ENCODE measurements at regions not wholly inside any gene's neighbourhood (a gene's known extent, or its start where the extent isn't known, plus 50 kb on each side); places are given as distances from the start of the nearest gene placed in this dataset.

- no peaks in the 10 kb centered on the region; the same call in 1 of the 2 replicates for H3K27me3 ChIP-seq (ENCODE audit: insufficient read depth, low read length)
- H3K79me1 ChIP-seq (ENCODE audit: insufficient read depth, low read depth, low read length, poor library complexity, severe bottlenecking) = no peaks in the 10 kb centered on the region
- no peaks in the 10 kb centered on the region for H3K9me3 ChIP-seq (ENCODE audit: control insufficient read depth, low read depth, low read length)
- H3K18ac ChIP-seq (ENCODE audit: insufficient read length, low read depth, low read length) = no peak overlapping the region
- peak; percentile 4 for DNase-seq
- H2AK5ac ChIP-seq (ENCODE audit: insufficient read length, low read length) = no peak overlapping the region
- H3K79me2 ChIP-seq (ENCODE audit: insufficient read depth, low read length) = no peaks in the 10 kb centered on the region
- H2BK12ac ChIP-seq (ENCODE audit: insufficient read length, low read depth, low read length) = no peak overlapping the region
- no peak overlapping the region for H2AFZ ChIP-seq (ENCODE audit: low read length)
- TF ChIP-seq, protein P1, sequence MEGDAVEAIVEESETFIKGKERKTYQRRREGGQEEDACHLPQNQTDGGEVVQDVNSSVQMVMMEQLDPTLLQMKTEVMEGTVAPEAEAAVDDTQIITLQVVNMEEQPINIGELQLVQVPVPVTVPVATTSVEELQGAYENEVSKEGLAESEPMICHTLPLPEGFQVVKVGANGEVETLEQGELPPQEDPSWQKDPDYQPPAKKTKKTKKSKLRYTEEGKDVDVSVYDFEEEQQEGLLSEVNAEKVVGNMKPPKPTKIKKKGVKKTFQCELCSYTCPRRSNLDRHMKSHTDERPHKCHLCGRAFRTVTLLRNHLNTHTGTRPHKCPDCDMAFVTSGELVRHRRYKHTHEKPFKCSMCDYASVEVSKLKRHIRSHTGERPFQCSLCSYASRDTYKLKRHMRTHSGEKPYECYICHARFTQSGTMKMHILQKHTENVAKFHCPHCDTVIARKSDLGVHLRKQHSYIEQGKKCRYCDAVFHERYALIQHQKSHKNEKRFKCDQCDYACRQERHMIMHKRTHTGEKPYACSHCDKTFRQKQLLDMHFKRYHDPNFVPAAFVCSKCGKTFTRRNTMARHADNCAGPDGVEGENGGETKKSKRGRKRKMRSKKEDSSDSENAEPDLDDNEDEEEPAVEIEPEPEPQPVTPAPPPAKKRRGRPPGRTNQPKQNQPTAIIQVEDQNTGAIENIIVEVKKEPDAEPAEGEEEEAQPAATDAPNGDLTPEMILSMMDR (conservative IDR thresholded peaks at IDR 0.05) = no peak
- no peak overlapping the region for H3K27ac ChIP-seq (ENCODE audit: insufficient read length, low read depth, low read length)
- H3K23ac ChIP-seq (ENCODE audit: insufficient read length, low read depth, low read length) = no peak overlapping the region
- H2BK5ac ChIP-seq (ENCODE audit: insufficient read length, low read length) = no peak overlapping the region
- H3K4me3 Mint-ChIP-seq = no peak overlapping the region
- H3K14ac ChIP-seq (ENCODE audit: insufficient read depth, low read length) = no peak overlapping the region
- WGBS (ENCODE audit: extremely low coverage, insufficient read length, low lambda C conversion rate) = no CpG with 5 or more reads among the region's 4 CpGs
- H3K4ac ChIP-seq (ENCODE audit: low read depth, low read length) = no peak overlapping the region
- H3K27me3 Mint-ChIP-seq (ENCODE audit: low read depth) = peaks cover 76% of the 10 kb centered on the region
- no peaks in the 10 kb centered on the region for H3K23me2 ChIP-seq (ENCODE audit: insufficient read length, low read depth, low read length, poor library complexity, severe bottlenecking)
- H3K4me2 ChIP-seq (ENCODE audit: insufficient read depth, insufficient read length, low read length) = no peak overlapping the region
- peaks cover 7% of the 10 kb centered on the region; the same call in 1 of the 2 replicates for H3K4me1 ChIP-seq (ENCODE audit: insufficient read depth, low read length)
- H3K56ac ChIP-seq (ENCODE audit: insufficient read length, low read depth, low read length) = no peak overlapping the region
- H4K91ac ChIP-seq (ENCODE audit: insufficient read length, low read depth, low read length) = no peak overlapping the region
- H4K5ac ChIP-seq (ENCODE audit: insufficient read length, low read depth, low read length) = no peak overlapping the region
- H2BK20ac ChIP-seq (ENCODE audit: low read depth, low read length, poor library complexity, severe bottlenecking) = no peak overlapping the region
- no peak overlapping the region for H2BK15ac ChIP-seq (ENCODE audit: low read depth, low read length)
- no peaks in the 10 kb centered on the region for H4K20me1 ChIP-seq (ENCODE audit: control insufficient read depth, insufficient read depth, insufficient read length)
- H3K9me3 Mint-ChIP-seq = no peaks in the 10 kb centered on the region
- peaks cover 9 to 23% of the 10 kb centered on the region in 2 experiments for H3K4me1 Mint-ChIP-seq
- H3K27ac Mint-ChIP-seq = peak overlapping the region in 1 of 3 experiments; percentile 20; a peak in 1 of 7 replicates
- no peak overlapping the region for H2BK120ac ChIP-seq (ENCODE audit: low read depth, low read length, poor library complexity, severe bottlenecking)
- H4K8ac ChIP-seq (replicated peaks; ENCODE audit: insufficient read length, low read depth, low read length) = no peak overlapping the region
- no peak overlapping the region for H3T11ph ChIP-seq (ENCODE audit: low read length)
- H3K9ac ChIP-seq (ENCODE audit: extremely low read depth, insufficient read length, low read length) = no peak overlapping the region
- no peaks in the 10 kb centered on the region for H3K36me3 Mint-ChIP-seq (ENCODE audit: insufficient read depth in 1 of 3, low read depth in 3 of 3)
Observed at GRCh38 chr9:38278457-38278856, 114.0 kb upstream of the ALDH1B1 start.

Data from H9 (cell line).